ENCODE measurements at regions not wholly inside any gene's neighbourhood (a gene's known extent, or its start where the extent isn't known, plus 50 kb on each side); places are given as distances from the start of the nearest gene placed in this dataset.

DNA sequence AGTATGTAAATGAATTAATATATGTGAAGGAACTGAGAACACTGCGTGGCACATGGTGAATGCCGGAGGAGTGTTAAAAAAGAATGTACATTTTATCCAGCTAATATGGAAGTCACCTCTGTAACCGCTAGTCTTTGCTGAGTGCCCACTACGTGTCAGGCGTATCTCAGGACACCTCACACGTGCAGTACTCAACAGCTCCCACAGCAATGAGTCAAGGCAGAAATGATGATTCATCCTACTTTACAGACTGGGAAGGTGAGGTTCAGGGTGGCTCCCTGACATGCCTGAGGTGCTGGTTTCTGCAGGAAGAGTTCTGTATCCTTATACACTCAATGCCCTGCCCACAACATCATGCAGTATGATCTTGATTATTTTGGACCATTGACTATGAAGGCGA, 487.0 kb downstream of the HAPSTR1 start:
- Mint-ChIP-seq H3K4me1 (ENCODE audit: low read depth) (no peaks in the 10 kb centered on the region), H3K27ac (no peak overlapping the region), H3K36me3 (ENCODE audit: low read depth) (no peaks in the 10 kb centered on the region), H3K27me3 (ENCODE audit: insufficient read depth) (no peaks in the 10 kb centered on the region), H3K4me3 (no peak overlapping the region), H3K9me3 (peaks cover 4% of the 10 kb centered on the region)
- intact Hi-C loops (cut with micrococcal nuclease), result no loop called here
- DNase-seq (ENCODE audit: low spot score), result no peak

DNA sequence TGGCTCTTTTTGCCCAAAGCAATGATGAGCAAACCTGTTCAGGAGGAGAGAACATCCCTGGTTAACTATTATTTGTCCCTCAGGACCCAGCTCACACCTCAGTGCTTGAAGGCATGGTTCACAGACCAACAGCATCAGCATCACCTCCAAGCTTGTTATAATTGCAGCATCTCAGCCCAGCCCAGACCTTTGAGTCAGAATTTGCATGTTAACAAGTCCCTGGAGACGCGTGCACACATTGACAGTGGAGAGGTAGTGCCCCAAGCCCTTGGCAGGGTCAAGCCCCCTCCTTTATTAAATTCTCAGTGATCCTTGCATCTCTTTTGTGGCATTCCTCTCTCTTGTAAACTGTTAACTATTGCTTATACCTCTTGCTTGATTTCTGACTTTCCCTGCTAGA, 488.6 kb downstream of the HAPSTR1 start:
- Mint-ChIP-seq H3K4me3 (no peak overlapping the region), H3K9me3 (peaks cover 7% of the 10 kb centered on the region), H3K27ac (no peak overlapping the region), H3K4me1 (ENCODE audit: low read depth) (no peaks in the 10 kb centered on the region), H3K27me3 (ENCODE audit: insufficient read depth) (no peaks in the 10 kb centered on the region), H3K36me3 (ENCODE audit: low read depth) (no peaks in the 10 kb centered on the region)
- intact Hi-C loops (cut with micrococcal nuclease), result no loop called here
- no peak for DNase-seq (ENCODE audit: low spot score)

DNA sequence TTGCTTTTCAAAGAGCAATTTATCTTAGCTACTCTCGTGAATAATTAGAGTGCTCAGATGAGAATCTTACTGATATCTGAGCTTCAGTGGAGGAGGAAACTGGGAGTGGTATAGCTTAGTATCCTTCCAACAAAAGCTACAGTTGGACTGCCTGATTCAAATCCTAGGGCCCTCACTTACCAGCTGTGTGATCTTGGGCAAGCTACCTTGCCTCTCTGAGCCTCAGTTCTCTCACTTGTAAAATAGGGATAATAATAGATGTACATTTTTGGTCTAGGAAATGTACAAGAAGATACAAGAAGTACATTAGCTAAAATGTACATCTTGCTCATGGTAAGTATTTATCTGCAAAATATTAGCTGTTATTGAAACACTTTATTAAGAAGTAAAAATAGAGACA, 502.0 kb downstream of the HAPSTR1 start:
- DNase-seq (ENCODE audit: low spot score), result no peak
- Mint-ChIP-seq H3K4me1 (ENCODE audit: low read depth) (no peaks in the 10 kb centered on the region), H3K36me3 (ENCODE audit: low read depth) (no peaks in the 10 kb centered on the region), H3K27ac (no peak overlapping the region), H3K9me3 (no peaks in the 10 kb centered on the region), H3K4me3 (no peak overlapping the region), H3K27me3 (ENCODE audit: insufficient read depth) (no peaks in the 10 kb centered on the region)
- intact Hi-C loops (cut with micrococcal nuclease), result no loop called here

DNA sequence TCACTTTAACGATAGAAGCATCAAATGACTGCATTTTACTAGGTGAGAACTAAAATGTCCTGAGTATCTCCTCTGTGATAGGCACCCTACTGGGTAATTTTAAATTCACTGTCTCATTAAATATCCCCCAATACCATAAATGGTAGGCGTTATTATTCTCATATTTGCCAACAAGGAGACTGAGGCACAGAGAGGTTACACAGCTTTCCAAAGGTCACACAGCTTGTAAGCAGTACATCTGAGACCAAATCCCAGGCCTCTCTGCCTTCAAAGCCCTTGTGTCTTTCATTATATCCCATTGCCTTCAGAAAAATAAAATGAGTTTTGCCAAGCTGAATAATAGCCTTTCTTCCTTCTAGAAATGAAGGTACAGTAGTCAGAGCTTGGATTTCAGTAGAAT, 502.6 kb downstream of the HAPSTR1 start:
- no peak for DNase-seq (ENCODE audit: low spot score)
- Mint-ChIP-seq H3K9me3 (no peaks in the 10 kb centered on the region), H3K27me3 (ENCODE audit: insufficient read depth) (no peaks in the 10 kb centered on the region), H3K27ac (no peak overlapping the region), H3K4me1 (ENCODE audit: low read depth) (no peaks in the 10 kb centered on the region), H3K36me3 (ENCODE audit: low read depth) (no peaks in the 10 kb centered on the region), H3K4me3 (no peak overlapping the region)
- intact Hi-C loops (cut with micrococcal nuclease), result no loop called here

DNA sequence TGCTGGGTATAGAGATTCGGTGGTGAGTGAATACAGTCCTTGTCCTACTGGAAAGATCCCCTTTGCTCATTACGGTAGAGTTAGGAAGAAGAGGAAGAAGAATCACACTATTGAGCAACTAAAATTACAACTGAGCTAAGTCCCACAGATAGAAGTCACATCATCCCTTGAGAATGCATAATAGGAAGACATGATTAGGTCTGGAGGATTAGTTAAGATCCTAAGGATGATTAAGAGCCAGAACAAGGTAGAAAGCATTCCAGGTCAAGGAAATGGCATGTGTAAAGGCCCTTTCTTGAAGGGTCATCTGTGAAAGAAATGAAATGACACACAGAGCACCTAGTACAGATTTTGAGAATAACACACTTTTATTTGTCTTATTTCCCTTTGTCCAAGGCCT, 503.5 kb downstream of the HAPSTR1 start:
- Mint-ChIP-seq H3K4me3 (no peak overlapping the region), H3K27ac (no peak overlapping the region)

DNA sequence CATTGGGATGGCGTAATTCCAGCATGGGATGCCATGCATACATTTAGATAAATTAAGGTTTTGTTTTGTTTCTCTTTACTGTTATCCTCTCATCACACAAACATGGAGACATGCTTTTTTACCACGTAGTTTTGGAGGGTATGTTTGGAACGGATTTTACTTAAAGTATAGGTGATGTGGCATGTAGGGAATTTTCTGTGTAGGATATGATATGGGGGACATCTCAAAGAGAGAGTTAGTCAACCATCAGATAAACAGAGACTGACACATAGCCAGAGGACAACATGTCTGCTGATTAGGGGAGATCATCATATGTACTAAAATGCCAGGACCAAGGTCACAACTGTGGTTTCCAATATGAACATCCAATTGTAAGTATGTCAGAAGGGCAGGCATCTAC, 503.9 kb downstream of the HAPSTR1 start:
- intact Hi-C loops (cut with micrococcal nuclease), result no loop called here
- Mint-ChIP-seq H3K36me3 (ENCODE audit: low read depth) (no peaks in the 10 kb centered on the region), H3K4me3 (no peak overlapping the region), H3K27ac (no peak overlapping the region), H3K27me3 (ENCODE audit: insufficient read depth) (no peaks in the 10 kb centered on the region), H3K4me1 (ENCODE audit: low read depth) (no peaks in the 10 kb centered on the region), H3K9me3 (no peaks in the 10 kb centered on the region)
- no peak for DNase-seq (ENCODE audit: low spot score)

More for the DNA sequence above, 503.5 kb downstream of the HAPSTR1 start:
- DNase-seq (ENCODE audit: low spot score), result no peak
- Mint-ChIP-seq H3K4me1 (ENCODE audit: low read depth) (no peaks in the 10 kb centered on the region), H3K36me3 (ENCODE audit: low read depth) (no peaks in the 10 kb centered on the region), H3K9me3 (no peaks in the 10 kb centered on the region), H3K27me3 (ENCODE audit: insufficient read depth) (no peaks in the 10 kb centered on the region)
- intact Hi-C loops (cut with micrococcal nuclease), result no loop called here

DNA sequence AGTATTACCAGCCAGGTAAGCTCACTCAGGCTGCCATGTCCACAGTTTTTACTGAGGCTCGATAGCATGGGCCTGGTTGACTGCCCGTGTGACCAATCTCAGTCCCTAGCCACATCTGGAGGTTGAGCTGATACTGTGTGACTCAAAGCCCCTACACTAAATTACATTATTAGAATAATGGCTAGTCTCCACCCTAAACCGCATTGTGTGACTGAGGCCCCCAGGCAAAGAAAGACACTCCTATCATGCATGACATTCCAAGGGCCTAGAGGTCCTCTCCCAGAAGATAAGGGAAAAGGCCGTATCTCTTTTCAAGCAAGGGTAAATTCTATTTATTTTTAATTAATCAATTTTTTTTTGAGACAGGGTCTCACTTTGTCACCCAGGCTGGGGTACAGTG, 505.3 kb downstream of the HAPSTR1 start:
- H3K36me3 Mint-ChIP-seq (ENCODE audit: low read depth), result no peaks in the 10 kb centered on the region
- no peaks in the 10 kb centered on the region for H3K4me1 Mint-ChIP-seq (ENCODE audit: low read depth)
- no peaks in the 10 kb centered on the region for H3K27me3 Mint-ChIP-seq (ENCODE audit: insufficient read depth)
- H3K4me3 Mint-ChIP-seq, result no peak overlapping the region
- DNase-seq (ENCODE audit: low spot score), result no peak
- H3K9me3 Mint-ChIP-seq, result no peaks in the 10 kb centered on the region
- intact Hi-C loops (cut with micrococcal nuclease), result no loop called here
- H3K27ac Mint-ChIP-seq, result no peak overlapping the region

DNA sequence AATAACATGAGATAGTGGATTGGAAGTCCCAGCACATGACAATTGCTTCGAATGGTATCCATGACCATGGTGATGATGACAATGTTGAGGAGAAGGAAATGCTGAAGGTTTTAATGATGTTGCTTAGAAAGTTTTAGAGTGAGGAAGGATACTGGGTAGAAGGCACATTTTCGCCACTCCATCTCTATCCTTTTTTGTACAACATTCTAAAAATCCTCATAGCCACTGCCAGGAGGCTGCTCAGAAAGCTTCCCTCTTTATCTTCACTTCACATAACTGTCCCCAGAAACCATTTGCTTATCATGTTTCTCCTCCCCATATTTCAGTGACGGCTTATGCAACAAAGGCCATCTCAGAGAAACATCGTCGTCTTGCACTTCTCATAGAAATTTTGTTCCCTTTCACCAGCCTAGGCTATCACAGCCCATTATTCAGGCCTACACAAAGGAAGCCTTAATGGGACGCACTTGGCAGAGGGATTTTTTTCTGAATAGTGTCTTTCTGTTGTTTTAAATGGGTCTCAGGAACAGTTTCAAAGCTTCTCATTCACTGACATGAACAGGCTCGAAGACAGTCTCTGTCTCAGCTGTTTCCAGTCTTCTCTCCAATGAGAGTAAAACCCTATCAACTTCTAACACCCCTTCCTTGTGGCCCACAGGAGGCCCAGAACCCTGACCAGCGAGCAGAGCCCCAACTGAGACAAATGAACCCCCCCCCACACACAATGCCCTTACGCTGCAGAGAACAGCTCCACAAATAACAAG, 506.7 kb downstream of the HAPSTR1 start:
- Mint-ChIP-seq H3K9me3 (no peaks in the 10 kb centered on the region), H3K27me3 (ENCODE audit: insufficient read depth) (no peaks in the 10 kb centered on the region), H3K4me3 (no peak overlapping the region), H3K27ac (no peak overlapping the region), H3K36me3 (ENCODE audit: low read depth) (no peaks in the 10 kb centered on the region), H3K4me1 (ENCODE audit: low read depth) (no peaks in the 10 kb centered on the region)
- DNase-seq (ENCODE audit: low spot score), result no peak
- intact Hi-C loops (cut with micrococcal nuclease), result no loop called here

DNA sequence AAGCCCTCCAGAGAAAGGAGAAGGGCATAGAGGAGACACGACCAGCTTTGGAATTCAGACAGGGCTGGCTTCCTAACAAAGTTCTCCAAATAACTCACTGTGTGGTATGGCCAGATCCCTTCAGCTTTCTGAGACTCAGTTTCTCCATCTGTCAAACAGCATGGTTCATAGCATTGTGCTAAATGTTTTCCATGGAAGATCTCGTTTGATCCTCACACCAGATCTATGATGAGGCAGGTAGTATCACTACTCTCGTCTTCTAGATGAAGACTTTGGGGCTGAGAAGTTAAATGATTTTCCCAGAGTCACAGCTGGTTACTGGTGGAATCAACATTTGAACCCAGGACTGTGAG, 507.3 kb downstream of the HAPSTR1 start:
- intact Hi-C loops (cut with micrococcal nuclease), result no loop called here
- Mint-ChIP-seq H3K4me3 (no peak overlapping the region), H3K36me3 (ENCODE audit: low read depth) (no peaks in the 10 kb centered on the region), H3K9me3 (no peaks in the 10 kb centered on the region), H3K27me3 (ENCODE audit: insufficient read depth) (no peaks in the 10 kb centered on the region), H3K27ac (no peak overlapping the region), H3K4me1 (ENCODE audit: low read depth) (no peaks in the 10 kb centered on the region)
- no peak for DNase-seq (ENCODE audit: low spot score)

DNA sequence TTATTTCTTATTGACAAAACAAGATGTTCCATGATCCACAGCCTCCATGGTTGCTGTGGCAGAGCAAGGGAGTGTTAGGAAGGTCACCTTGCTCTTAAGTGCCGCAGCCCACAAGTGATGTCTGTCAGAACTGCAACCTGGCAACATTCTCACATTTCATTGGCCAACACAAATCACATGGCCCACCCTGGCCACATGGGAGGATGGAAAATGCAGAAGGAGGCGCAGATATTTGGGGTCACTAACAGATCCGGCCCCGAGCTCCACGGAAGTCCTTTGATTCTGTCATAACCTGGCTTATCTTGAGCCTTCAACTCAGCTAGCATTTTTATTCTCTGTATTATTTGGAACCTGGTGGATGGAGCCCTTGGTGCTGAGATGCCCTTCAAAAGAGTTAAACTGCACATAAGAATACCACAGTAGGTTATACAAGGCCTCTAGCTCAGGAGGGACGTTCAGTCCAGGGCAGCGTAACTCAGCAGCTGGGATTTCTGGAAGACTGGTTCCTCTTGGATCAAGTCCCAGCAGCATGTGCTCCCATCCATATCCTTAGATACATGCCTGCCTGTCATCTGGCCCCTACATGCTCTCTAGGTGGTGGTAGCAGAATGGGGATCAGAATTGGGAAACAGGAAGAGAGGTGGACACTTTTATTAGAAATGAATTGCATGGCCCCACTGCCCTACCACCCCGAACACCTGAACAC, 508.1 kb downstream of the HAPSTR1 start:
- no peak overlapping the region for H3K4me3 Mint-ChIP-seq
- no peaks in the 10 kb centered on the region for H3K36me3 Mint-ChIP-seq (ENCODE audit: low read depth)
- H3K27ac Mint-ChIP-seq, result no peak overlapping the region
- DNase-seq (ENCODE audit: low spot score), result no peak
- H3K9me3 Mint-ChIP-seq, result no peaks in the 10 kb centered on the region
- no peaks in the 10 kb centered on the region for H3K27me3 Mint-ChIP-seq (ENCODE audit: insufficient read depth)
- H3K4me1 Mint-ChIP-seq (ENCODE audit: low read depth), result no peaks in the 10 kb centered on the region
- intact Hi-C loops (cut with micrococcal nuclease), result no loop called here

DNA sequence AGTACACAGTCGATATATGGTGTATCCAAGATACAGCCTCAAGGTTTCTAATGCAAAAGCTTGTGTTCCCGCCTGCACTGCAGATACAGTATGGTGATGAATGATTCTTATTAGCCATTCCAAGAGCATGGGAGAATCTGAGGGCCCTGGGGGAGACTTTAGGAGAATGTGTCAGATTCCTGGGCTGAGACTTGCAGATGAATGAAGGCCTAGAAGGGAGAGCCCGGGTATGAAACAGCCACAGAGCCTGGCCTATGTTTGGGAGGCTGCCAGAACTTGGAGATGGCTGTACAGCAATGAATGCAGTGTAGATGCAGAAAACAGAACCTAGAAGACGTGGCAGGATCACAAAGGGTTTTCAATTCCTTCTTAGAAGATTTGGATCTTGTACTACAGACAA, 510.7 kb downstream of the HAPSTR1 start:
- intact Hi-C loops (cut with micrococcal nuclease), result no loop called here
- H3K9me3 Mint-ChIP-seq, result no peaks in the 10 kb centered on the region
- no peak for DNase-seq (ENCODE audit: low spot score)
- H3K36me3 Mint-ChIP-seq (ENCODE audit: low read depth), result no peaks in the 10 kb centered on the region
- no peaks in the 10 kb centered on the region for H3K4me1 Mint-ChIP-seq (ENCODE audit: low read depth)
- no peaks in the 10 kb centered on the region for H3K27me3 Mint-ChIP-seq (ENCODE audit: insufficient read depth)
- H3K4me3 Mint-ChIP-seq, result no peak overlapping the region
- H3K27ac Mint-ChIP-seq, result no peak overlapping the region

DNA sequence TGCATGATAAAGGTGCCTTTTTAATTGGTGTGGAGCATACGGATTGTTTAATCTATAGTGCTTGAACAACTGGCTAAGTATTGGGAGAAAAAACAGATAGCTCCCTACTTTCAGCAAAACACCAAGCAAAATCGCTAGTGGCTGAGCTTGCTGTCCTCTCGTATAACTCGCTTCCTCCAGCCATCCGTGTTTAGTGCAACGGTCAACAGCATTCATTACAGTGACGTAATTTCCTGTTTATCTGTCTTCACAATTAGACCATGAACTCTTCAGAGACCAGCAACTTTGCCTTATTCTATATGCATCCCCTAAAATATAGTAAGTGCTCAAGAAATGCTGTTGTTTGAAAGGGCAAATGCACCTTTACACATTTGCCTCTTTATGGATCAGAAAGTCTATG, 511.9 kb downstream of the HAPSTR1 start:
- Mint-ChIP-seq H3K4me3 (no peak overlapping the region), H3K27ac (no peak overlapping the region), H3K36me3 (ENCODE audit: low read depth) (no peaks in the 10 kb centered on the region), H3K4me1 (ENCODE audit: low read depth) (no peaks in the 10 kb centered on the region), H3K27me3 (ENCODE audit: insufficient read depth) (no peaks in the 10 kb centered on the region), H3K9me3 (no peaks in the 10 kb centered on the region)
- DNase-seq (ENCODE audit: low spot score), result no peak
- intact Hi-C loops (cut with micrococcal nuclease), result no loop called here

DNA sequence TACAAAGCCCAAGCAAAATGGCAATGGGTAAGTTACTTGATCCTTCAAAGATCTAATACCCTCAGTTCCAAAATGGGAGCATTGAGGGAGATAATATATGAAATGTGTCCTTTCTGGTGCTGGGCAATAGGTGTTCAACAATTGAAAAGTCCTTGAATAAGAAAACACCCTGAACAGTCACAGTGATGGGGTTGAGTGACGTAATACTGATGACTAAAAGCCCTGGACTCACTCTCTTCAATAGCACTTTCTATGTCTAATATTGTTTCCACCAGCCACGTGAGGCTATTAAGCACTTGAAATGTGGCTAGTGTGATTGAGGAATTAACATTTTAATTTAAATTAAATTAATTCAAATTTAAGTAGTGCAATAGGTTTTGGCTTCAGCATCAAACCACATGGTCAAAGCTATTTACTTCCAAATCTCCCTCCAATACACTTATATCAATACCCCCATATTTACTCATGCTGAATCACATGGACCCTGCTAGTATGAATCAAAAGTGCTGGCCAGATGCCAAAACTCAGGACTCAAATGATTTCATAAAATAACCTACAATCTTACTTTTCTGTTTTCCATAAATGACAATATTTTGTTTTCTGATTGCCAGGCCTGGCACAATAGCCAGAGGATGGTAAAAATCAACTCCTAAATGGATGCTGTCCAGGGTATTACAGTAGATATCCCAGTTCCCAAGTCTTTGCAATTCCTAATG, 516.2 kb downstream of the HAPSTR1 start:
- no peaks in the 10 kb centered on the region for H3K27me3 Mint-ChIP-seq (ENCODE audit: insufficient read depth)
- H3K4me3 Mint-ChIP-seq, result no peak overlapping the region
- no peaks in the 10 kb centered on the region for H3K4me1 Mint-ChIP-seq (ENCODE audit: low read depth)
- no peaks in the 10 kb centered on the region for H3K9me3 Mint-ChIP-seq
- no peak overlapping the region for H3K27ac Mint-ChIP-seq
- intact Hi-C loops (cut with micrococcal nuclease), result no loop called here
- no peaks in the 10 kb centered on the region for H3K36me3 Mint-ChIP-seq (ENCODE audit: low read depth)
- DNase-seq (ENCODE audit: low spot score), result no peak
